ENCODE measurements at regions not wholly inside any gene's neighbourhood (a gene's known extent, or its start where the extent isn't known, plus 50 kb on each side); places are given as distances from the start of the nearest gene placed in this dataset.

- Histone ChIP-seq H3K36me3 (no peaks in the 10 kb centered on the region), H3K9me3 (no peaks in the 10 kb centered on the region), H3K4me1 (no peaks in the 10 kb centered on the region), H3K27ac (no peak overlapping the region), H3K27me3 (no peaks in the 10 kb centered on the region), H3K4me3 (no peak overlapping the region)
- DNase-seq: no peak
- TF ChIP-seq, protein P1, sequence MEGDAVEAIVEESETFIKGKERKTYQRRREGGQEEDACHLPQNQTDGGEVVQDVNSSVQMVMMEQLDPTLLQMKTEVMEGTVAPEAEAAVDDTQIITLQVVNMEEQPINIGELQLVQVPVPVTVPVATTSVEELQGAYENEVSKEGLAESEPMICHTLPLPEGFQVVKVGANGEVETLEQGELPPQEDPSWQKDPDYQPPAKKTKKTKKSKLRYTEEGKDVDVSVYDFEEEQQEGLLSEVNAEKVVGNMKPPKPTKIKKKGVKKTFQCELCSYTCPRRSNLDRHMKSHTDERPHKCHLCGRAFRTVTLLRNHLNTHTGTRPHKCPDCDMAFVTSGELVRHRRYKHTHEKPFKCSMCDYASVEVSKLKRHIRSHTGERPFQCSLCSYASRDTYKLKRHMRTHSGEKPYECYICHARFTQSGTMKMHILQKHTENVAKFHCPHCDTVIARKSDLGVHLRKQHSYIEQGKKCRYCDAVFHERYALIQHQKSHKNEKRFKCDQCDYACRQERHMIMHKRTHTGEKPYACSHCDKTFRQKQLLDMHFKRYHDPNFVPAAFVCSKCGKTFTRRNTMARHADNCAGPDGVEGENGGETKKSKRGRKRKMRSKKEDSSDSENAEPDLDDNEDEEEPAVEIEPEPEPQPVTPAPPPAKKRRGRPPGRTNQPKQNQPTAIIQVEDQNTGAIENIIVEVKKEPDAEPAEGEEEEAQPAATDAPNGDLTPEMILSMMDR (IDR thresholded peaks at IDR 0.05): no peak
- no peak for TF ChIP-seq POLR2A (IDR thresholded peaks at IDR 0.05)
These were observed 207.1 kb downstream of the TMX3 start for GRCh38 chr18:68507781-68508180.

DNA sequence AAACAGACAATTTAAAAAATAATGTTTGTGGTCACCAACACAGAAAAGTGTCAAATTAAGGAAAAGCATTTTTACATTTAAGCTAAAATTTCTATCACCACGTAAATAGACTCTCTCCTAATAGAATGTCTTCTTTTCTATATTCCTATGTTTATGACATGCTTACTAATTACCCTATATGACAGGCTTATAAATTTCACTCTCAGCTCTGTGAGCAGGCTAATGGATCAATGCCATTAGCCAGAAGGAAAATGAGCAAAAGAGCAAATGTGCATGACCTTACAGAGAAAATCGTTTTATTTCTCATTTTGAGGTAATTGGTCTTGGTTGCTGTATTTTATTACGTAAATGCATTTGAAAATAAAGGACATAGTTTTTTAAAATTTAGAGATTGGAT is 209.7 kb downstream of the TMX3 start:
- no peaks in the 10 kb centered on the region for H3K36me3 ChIP-seq
- no peak for DNase-seq
- no peak overlapping the region for H3K4me3 ChIP-seq
- no peaks in the 10 kb centered on the region for H3K4me1 ChIP-seq
- no peaks in the 10 kb centered on the region for H3K9me3 ChIP-seq
- TF ChIP-seq, protein P1 (IDR thresholded peaks at IDR 0.05): no peak
- no peak for TF ChIP-seq POLR2A (IDR thresholded peaks at IDR 0.05)
- H3K27me3 ChIP-seq: no peaks in the 10 kb centered on the region
- H3K27ac ChIP-seq: no peak overlapping the region

- Histone ChIP-seq H3K27me3 (no peaks in the 10 kb centered on the region), H3K4me3 (no peak overlapping the region), H3K36me3 (no peaks in the 10 kb centered on the region), H3K27ac (no peak overlapping the region), H3K9me3 (no peaks in the 10 kb centered on the region), H3K4me1 (no peaks in the 10 kb centered on the region)
- no peak for DNase-seq
- TF ChIP-seq, protein P1 (IDR thresholded peaks at IDR 0.05): no peak
- no peak for TF ChIP-seq POLR2A (IDR thresholded peaks at IDR 0.05)
These were observed 210.3 kb downstream of the TMX3 start for GRCh38 chr18:68504441-68505177.

GRCh38 chr18:68500556-68500955 is 214.4 kb downstream of the TMX3 start:
- H3K4me1 ChIP-seq: no peaks in the 10 kb centered on the region
- no peak overlapping the region for H3K27ac ChIP-seq
- DNase-seq: no peak
- no peaks in the 10 kb centered on the region for H3K27me3 ChIP-seq
- no peaks in the 10 kb centered on the region for H3K9me3 ChIP-seq
- H3K4me3 ChIP-seq: no peak overlapping the region
- no peaks in the 10 kb centered on the region for H3K36me3 ChIP-seq
- TF ChIP-seq POLR2A (IDR thresholded peaks at IDR 0.05): no peak

DNA sequence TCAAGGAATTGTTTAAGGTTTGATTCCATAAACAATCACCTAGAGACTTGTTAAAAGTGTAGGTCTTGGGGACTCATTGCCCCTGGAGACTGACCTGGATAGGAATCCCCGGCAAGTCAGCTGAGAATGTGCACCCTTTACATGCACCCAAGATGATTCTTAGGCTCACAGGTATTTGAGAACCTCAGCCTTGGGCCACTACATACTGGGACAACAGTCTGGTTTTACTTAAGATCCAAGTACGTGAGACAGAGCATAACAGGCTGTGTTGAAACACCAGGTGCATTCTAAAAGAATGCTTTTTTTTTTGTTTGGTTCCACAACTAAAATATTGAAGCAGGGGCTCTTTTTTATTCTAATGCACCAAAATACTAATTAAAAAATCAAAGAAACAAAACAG is 215.8 kb downstream of the TMX3 start:
- TF ChIP-seq, protein P1 (IDR thresholded peaks at IDR 0.05): no peak
- no peak for TF ChIP-seq POLR2A (IDR thresholded peaks at IDR 0.05)
- Histone ChIP-seq H3K36me3 (no peaks in the 10 kb centered on the region), H3K4me1 (no peaks in the 10 kb centered on the region), H3K4me3 (no peak overlapping the region), H3K9me3 (no peaks in the 10 kb centered on the region), H3K27me3 (no peaks in the 10 kb centered on the region), H3K27ac (no peak overlapping the region)
- DNase-seq: no peak

GRCh38 chr18:68498636-68499035 is 216.3 kb downstream of the TMX3 start:
- H3K27ac ChIP-seq: no peak overlapping the region
- DNase-seq: no peak
- TF ChIP-seq, protein P1 (IDR thresholded peaks at IDR 0.05): no peak
- H3K4me1 ChIP-seq: no peaks in the 10 kb centered on the region
- no peak overlapping the region for H3K4me3 ChIP-seq
- no peaks in the 10 kb centered on the region for H3K36me3 ChIP-seq
- no peaks in the 10 kb centered on the region for H3K27me3 ChIP-seq
- no peaks in the 10 kb centered on the region for H3K9me3 ChIP-seq

Data from Peyer's patch (tissue), 4 donors.